Vagina (tissue), 2 donors: ENCODE measurements at regions not wholly inside any gene's neighbourhood (a gene's known extent, or its start where the extent isn't known, plus 50 kb on each side); places are given as distances from the start of the nearest gene placed in this dataset.

Source experiments
- CTCF ChIP-seq, 3 experiments: fragments of 450-650 bp in 2 of 3; fragments of 200-600 bp in 1 of 3; sonication (generic) in 1 of 3; IDR thresholded peaks; one replicate each; pipeline ENCODE4 v1.5.1; 2017 to 2019; ENCODE audit warnings: antibody characterized with exemption in 3 of 3, mild to moderate bottlenecking in 2 of 3, moderate library complexity in 2 of 3
- POLR2A ChIP-seq, 2 donors: fragments of 450-650 bp; IDR thresholded peaks; one replicate each; pipeline ENCODE4 v1.6.1; 2017; ENCODE audit warnings: antibody characterized with exemption in 2 of 2, mild to moderate bottlenecking in 2 of 2, moderate library complexity in 2 of 2
- POLR2AphosphoS5 ChIP-seq, 2 donors: sonication (generic); formaldehyde crosslinking; IDR thresholded peaks; one replicate each; pipeline ENCODE4 v1.9.0; 2017; ENCODE audit warnings: antibody characterized with exemption in 2 of 2, mild to moderate bottlenecking in 2 of 2, low read depth in 1 of 2; ENCODE audit not compliant: insufficient read depth in 1 of 2

DNA sequence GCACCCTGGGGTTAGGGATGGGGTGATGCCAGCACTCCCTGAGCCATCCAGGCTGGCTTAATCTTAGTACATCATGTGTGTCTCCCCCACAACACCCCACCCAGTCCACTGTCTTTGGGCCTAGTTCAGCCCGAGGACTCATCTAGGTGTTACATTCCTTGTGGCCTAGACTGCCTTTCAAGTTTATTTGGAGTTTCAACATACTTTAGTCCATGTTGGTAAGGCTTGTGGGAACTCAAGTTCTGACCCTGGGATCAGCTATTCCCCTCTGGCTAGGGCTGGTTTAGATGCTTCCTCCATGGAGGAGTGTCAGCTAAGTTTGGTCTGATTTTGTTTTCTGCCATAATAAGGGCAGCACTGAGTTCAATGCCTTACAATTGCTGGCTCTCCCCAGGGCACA lies 302.4 kb downstream of the SMARCA2 start:
- TF ChIP-seq CTCF (IDR thresholded peaks at IDR 0.05) (no peak), POLR2AphosphoS5 (IDR thresholded peaks at IDR 0.05; ENCODE audit: insufficient read depth in 1 of 2, low read depth in 1 of 2) (no peak), POLR2A (IDR thresholded peaks at IDR 0.05) (no peak)
